GM23248 (cell line): ENCODE measurements at regions not wholly inside any gene's neighbourhood (a gene's known extent, or its start where the extent isn't known, plus 50 kb on each side); places are given as distances from the start of the nearest gene placed in this dataset.

Source experiments
- DNase-seq: peaks from one replicate; pipeline ENCODE4 v3.0.0-alpha.2; 2015
- H2AFZ ChIP-seq: fragments of 200-600 bp; sonication (generic); 2 replicates; pipeline ENCODE4 v1.6.1; 2016; ENCODE audit warnings: antibody characterized with exemption
- H3F3A ChIP-seq: fragments of 200-600 bp; sonication (generic); 2 replicates; pipeline ENCODE4 v1.6.1; 2016; ENCODE audit warnings: mild to moderate bottlenecking, antibody characterized with exemption, mixed run types; ENCODE audit not compliant: insufficient read depth
- H3K27ac ChIP-seq: fragments of 200-600 bp; sonication (generic); 2 replicates; pipeline ENCODE4 v1.5.1; 2016; ENCODE audit warnings: mild to moderate bottlenecking
- H3K27me3 ChIP-seq: fragments of 200-600 bp; sonication (generic); replicated peaks from 2 replicates; pipeline ENCODE4 v1.6.1; 2016; ENCODE audit warnings: mild to moderate bottlenecking; ENCODE audit not compliant: insufficient read depth
- H3K36me3 ChIP-seq: fragments of 200-600 bp; sonication (generic); 2 replicates; pipeline ENCODE4 v1.6.1; 2016; ENCODE audit warnings: low read depth, mild to moderate bottlenecking
- H3K4me1 ChIP-seq: fragments of 200-600 bp; sonication (generic); 2 replicates; pipeline ENCODE4 v1.6.1; 2016; ENCODE audit warnings: mild to moderate bottlenecking; ENCODE audit not compliant: insufficient read depth
- H3K4me2 ChIP-seq: fragments of 200-600 bp; sonication (generic); one replicate; pipeline ENCODE4 v1.6.1; 2016; ENCODE audit warnings: mild to moderate bottlenecking; ENCODE audit not compliant: unreplicated experiment
- H3K4me3 ChIP-seq: fragments of 200-600 bp; sonication (generic); 2 replicates; pipeline ENCODE4 v1.5.1; 2016; ENCODE audit warnings: mild to moderate bottlenecking
- H3K79me2 ChIP-seq: fragments of 200-600 bp; sonication (generic); 2 replicates; pipeline ENCODE4 v1.6.1; 2016; ENCODE audit warnings: mild to moderate bottlenecking; ENCODE audit not compliant: insufficient read depth
- H3K9ac ChIP-seq: fragments of 200-600 bp; sonication (generic); 2 replicates; pipeline ENCODE4 v1.6.1; 2016; ENCODE audit warnings: mild to moderate bottlenecking
- H3K9me2 ChIP-seq: fragments of 200-600 bp; sonication (generic); 2 replicates; pipeline ENCODE4 v1.6.1; 2016; ENCODE audit warnings: mixed run types, mild to moderate bottlenecking, moderate library complexity; ENCODE audit not compliant: insufficient read depth
- H3K9me3 ChIP-seq: fragments of 200-600 bp; sonication (generic); one replicate; pipeline ENCODE4 v1.6.1; 2017; ENCODE audit warnings: low read depth
- H4K20me1 ChIP-seq: fragments of 200-600 bp; sonication (generic); 2 replicates; pipeline ENCODE4 v1.6.0; 2016; ENCODE audit not compliant: insufficient read depth
- EZH2 ChIP-seq: fragments of 200-600 bp; sonication (generic); IDR thresholded peaks from 2 replicates; pipeline ENCODE4 v1.6.1; 2018; ENCODE audit warnings: antibody characterized with exemption, mild to moderate bottlenecking; ENCODE audit not compliant: insufficient read depth, poor library complexity, severe bottlenecking
- EZH2phosphoT487 ChIP-seq: fragments of 200-600 bp; sonication (generic); IDR thresholded peaks from 2 replicates; pipeline ENCODE4 v1.6.1; 2018; ENCODE audit warnings: antibody characterized with exemption, moderate library complexity, mild to moderate bottlenecking, low read depth; ENCODE audit not compliant: insufficient read depth
- WGBS, 2 experiments: methylation state at CpG; one replicate each; pipeline ENCODE4 v1.1.6; 2015 to 2017; ENCODE audit warnings: low lambda C conversion rate in 2 of 2, low coverage in 1 of 2; ENCODE audit errors: missing lambda C conversion rate in 2 of 2; 5-methylcytosine and 5-hydroxymethylcytosine counted together
- in situ Hi-C: fragments of 300-500 bp; cut with MboI; formaldehyde crosslinking; loops from 2 replicates; pipeline ENCODE4 v1.15.0; 2020

DNA sequence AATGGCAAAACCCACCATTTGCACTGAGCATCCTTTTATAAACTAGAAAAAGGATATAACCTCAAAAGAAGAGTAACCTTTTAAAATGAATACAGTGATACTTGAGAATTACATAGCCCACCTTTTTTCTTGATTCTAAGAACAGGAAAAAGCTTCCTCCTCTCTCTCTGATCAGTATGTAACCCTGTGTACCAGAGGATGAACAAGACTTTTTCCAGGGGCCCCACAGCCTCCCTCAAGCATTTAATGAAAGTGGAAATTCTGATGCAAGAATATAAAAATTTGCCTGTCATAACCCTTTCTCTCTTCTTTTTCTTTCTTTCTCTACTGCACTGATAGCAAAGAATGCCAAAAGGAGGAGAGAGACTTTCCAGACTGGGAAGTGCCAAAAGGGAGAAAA lies 64.2 kb upstream of the BTN3A2 start:
- no peak for DNase-seq
- Histone ChIP-seq H3K9ac (no peak overlapping the region), H3K4me2 (no peak overlapping the region), H3K9me3 (no peaks in the 10 kb centered on the region), H2AFZ (no peak overlapping the region), H3K79me2 (no peaks in the 10 kb centered on the region), H3K36me3 (no peaks in the 10 kb centered on the region), H3F3A (peaks cover 21% of the 10 kb centered on the region), H3K4me3 (no peak overlapping the region), H3K27me3 (no peaks in the 10 kb centered on the region), H3K4me1 (peaks cover 8% of the 10 kb centered on the region), H3K9me2 (no peaks in the 10 kb centered on the region), H3K27ac (no peak overlapping the region), H4K20me1 (no peaks in the 10 kb centered on the region)
- in situ Hi-C loops = loop anchor here (25.0 kb wide), 1 partner anchor 836 kb away; a partner anchor contains a TSS
- no peak for TF ChIP-seq EZH2phosphoT487
- TF ChIP-seq EZH2 = no peak

GRCh38 chr6:26301638-26302037 lies 63.4 kb upstream of the BTN3A2 start:
- Histone ChIP-seq H3K9me3 (no peaks in the 10 kb centered on the region), H3K9me2 (no peaks in the 10 kb centered on the region), H2AFZ (no peak overlapping the region), H3K9ac (no peak overlapping the region), H3K36me3 (no peaks in the 10 kb centered on the region), H3K4me2 (no peak overlapping the region), H3K27ac (no peak overlapping the region), H3K4me3 (no peak overlapping the region), H4K20me1 (no peaks in the 10 kb centered on the region), H3F3A (peaks cover 13% of the 10 kb centered on the region; the same call in 1 of the 2 replicates), H3K79me2 (no peaks in the 10 kb centered on the region), H3K4me1 (no peaks in the 10 kb centered on the region), H3K27me3 (no peaks in the 10 kb centered on the region)
- in situ Hi-C loops = loop anchor here (25.0 kb wide), 1 partner anchor 836 kb away; a partner anchor contains a TSS
- no peak for TF ChIP-seq EZH2
- TF ChIP-seq EZH2phosphoT487 = no peak
- no peak for DNase-seq

DNA sequence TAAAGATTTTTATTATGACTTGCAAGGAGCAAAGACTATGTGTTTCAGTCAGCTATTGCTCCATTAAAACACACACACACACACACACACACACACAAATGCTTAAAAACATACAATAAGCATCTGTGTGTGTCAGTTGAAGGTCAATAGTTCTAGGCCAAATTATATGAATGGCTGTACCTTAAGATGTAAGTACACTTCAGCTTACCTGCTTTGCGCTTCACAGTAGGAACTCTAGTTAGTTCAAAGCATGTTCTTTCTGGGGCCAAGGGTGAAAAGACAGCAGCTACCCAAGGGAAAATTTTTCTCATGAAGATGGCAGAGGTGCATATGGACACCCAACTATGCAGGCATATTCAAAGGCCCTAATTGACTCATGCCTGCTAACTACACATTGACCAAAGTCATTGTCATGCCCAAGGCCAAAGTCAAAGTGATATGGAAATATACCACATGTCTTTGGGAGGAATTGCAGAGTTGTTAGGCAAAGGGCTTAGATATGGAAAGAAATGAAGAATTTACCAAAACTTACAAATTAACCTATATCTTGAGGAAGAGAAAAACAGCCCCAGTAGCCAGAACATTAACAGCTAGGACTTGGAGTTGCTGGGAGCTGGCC lies 61.9 kb upstream of the BTN3A2 start:
- in situ Hi-C loops = loop anchor here (25.0 kb wide), 1 partner anchor 834 kb away; a partner anchor contains a TSS
- TF ChIP-seq EZH2phosphoT487 (no peak), EZH2 (no peak)
- no peaks in the 10 kb centered on the region for H3K27me3 ChIP-seq

GRCh38 chr6:26304213-26304796 lies 60.7 kb upstream of the BTN3A2 start:
- in situ Hi-C loops = loop anchor here (25.0 kb wide), 1 partner anchor 833 kb away; a partner anchor contains a TSS
- H3F3A ChIP-seq = peaks cover 27% of the 10 kb centered on the region
- H3K9me2 ChIP-seq = no peaks in the 10 kb centered on the region
- no peaks in the 10 kb centered on the region for H3K79me2 ChIP-seq
- H3K4me2 ChIP-seq = peak overlapping the region; percentile 67
- no peak for TF ChIP-seq EZH2
- TF ChIP-seq EZH2phosphoT487 = no peak
- no peak for DNase-seq
- peaks cover 5% of the 10 kb centered on the region; the same call in 1 of the 2 replicates for H3K4me1 ChIP-seq
- no peaks in the 10 kb centered on the region for H4K20me1 ChIP-seq
- peak overlapping the region; percentile 75 for H3K27ac ChIP-seq
- H3K27me3 ChIP-seq = no peaks in the 10 kb centered on the region
- 42 to 67% methylated on average over 2 to 3 of the region's 3 CpGs for WGBS, 2 experiments
- H3K9me3 ChIP-seq = no peaks in the 10 kb centered on the region
- H2AFZ ChIP-seq = peak overlapping the region; percentile 81
- peak overlapping the region; percentile 75 for H3K9ac ChIP-seq
- H3K4me3 ChIP-seq = peak overlapping the region; percentile 67
- no peaks in the 10 kb centered on the region for H3K36me3 ChIP-seq

More for the DNA sequence above, 61.9 kb upstream of the BTN3A2 start:
- H3F3A ChIP-seq = peaks cover 14% of the 10 kb centered on the region; the same call in 1 of the 2 replicates
- H3K4me2 ChIP-seq = no peak overlapping the region
- no peaks in the 10 kb centered on the region for H3K9me3 ChIP-seq
- no peak for DNase-seq
- 92 to 97% methylated on average over 1 of the region's 1 CpG for WGBS, 2 experiments
- no peaks in the 10 kb centered on the region for H3K9me2 ChIP-seq
- no peak overlapping the region for H2AFZ ChIP-seq
- H3K27ac ChIP-seq = no peak overlapping the region
- H4K20me1 ChIP-seq = no peaks in the 10 kb centered on the region
- no peak overlapping the region for H3K4me3 ChIP-seq
- H3K4me1 ChIP-seq = no peaks in the 10 kb centered on the region
- H3K79me2 ChIP-seq = no peaks in the 10 kb centered on the region
- H3K9ac ChIP-seq = no peak overlapping the region
- H3K36me3 ChIP-seq = no peaks in the 10 kb centered on the region
